ENCODE measurements at regions not wholly inside any gene's neighbourhood (a gene's known extent, or its start where the extent isn't known, plus 50 kb on each side); places are given as distances from the start of the nearest gene placed in this dataset.

DNA sequence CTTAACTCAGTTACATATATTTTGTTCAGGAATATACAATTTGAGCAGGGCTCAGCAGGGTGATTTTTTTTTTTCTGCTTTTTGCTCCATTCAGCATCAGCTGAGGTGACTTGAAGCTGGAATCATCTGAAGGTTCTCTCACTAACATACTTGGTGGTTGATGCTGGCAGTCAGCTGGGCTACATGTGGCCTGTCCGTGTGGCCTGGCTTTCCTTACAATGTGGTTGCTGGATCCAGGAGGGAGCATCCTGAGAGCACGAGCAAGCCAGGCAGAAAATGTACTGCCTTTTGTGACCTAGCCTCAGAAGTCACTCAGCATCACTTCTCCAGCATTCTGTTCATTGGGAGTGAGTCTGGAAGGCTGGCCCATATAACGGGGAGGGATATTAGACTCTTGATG is 151.6 kb upstream of the E2F8 start:
- H3K4me3 Mint-ChIP-seq: no peak overlapping the region
- DNase-seq (no peak), ATAC-seq (no peak)
- no peaks in the 10 kb centered on the region for H3K9me3 Mint-ChIP-seq
- no peaks in the 10 kb centered on the region for H3K36me3 Mint-ChIP-seq (ENCODE audit: low read depth)
- H3K27me3 Mint-ChIP-seq: peaks cover 13% of the 10 kb centered on the region
- H3K4me1 Mint-ChIP-seq: peaks cover 4% of the 10 kb centered on the region
- H3K27ac Mint-ChIP-seq: no peak overlapping the region

DNA sequence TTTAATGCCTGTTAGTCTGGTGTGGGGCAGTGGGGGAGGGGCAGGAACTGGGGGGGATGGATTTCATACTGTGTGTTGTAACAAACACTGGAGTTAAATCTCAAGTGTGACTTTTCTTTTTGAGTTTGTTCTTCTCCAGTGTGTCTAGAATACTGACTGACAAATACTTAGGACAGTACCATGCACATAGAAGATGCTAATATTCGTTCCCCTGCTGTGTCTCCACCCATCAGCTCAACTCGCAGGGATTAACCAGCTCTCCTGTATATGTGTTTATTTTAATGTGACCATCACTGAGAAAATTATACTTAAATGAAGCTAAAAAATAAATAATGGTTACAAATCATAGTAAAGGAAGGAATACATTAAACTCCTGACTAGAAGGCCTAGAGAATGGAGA is 150.9 kb upstream of the E2F8 start:
- H3K36me3 Mint-ChIP-seq (ENCODE audit: low read depth): no peaks in the 10 kb centered on the region
- ATAC-seq (no peak), DNase-seq (no peak)
- H3K27me3 Mint-ChIP-seq: peaks cover 13% of the 10 kb centered on the region
- no peaks in the 10 kb centered on the region for H3K9me3 Mint-ChIP-seq
- H3K4me1 Mint-ChIP-seq: peaks cover 4% of the 10 kb centered on the region
- no peak overlapping the region for H3K27ac Mint-ChIP-seq
- no peak overlapping the region for H3K4me3 Mint-ChIP-seq

- DNase-seq (no peak), ATAC-seq (no peak)
- Mint-ChIP-seq H3K4me3 (no peak overlapping the region), H3K36me3 (ENCODE audit: low read depth) (no peaks in the 10 kb centered on the region), H3K4me1 (peaks cover 4% of the 10 kb centered on the region), H3K9me3 (no peaks in the 10 kb centered on the region), H3K27me3 (peaks cover 13% of the 10 kb centered on the region), H3K27ac (no peak overlapping the region)
Measured at GRCh38 chr11:19391026-19391425, 150.3 kb upstream of the E2F8 start.

DNA sequence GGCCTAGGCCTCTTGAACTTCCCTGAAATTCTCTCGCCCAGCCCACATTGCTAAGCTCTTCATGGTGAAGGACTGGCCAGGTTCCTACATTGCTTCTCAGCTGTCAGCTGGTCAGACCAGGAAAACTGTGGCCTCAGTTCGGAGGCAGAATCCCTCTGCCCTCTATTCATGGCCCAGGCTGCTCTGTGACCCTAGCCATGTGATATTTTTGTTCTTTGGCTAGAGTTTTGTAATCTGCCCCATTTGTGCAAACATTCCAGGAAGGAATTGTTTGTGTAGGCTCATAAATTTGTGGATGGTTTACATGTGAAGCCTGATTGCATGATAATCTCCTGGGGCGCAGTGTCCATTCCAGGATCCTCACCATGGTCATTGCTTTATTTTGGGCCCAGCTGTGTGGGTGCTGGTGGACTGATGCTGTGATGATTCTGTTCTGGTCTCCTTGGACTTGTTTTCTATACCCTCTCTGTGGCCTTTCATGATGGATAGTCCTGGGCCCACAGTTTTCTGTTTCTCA is 149.1 kb upstream of the E2F8 start:
- DNase-seq (no peak), ATAC-seq (no peak)
- H3K4me1 Mint-ChIP-seq: peaks cover 4% of the 10 kb centered on the region
- no peak overlapping the region for H3K27ac Mint-ChIP-seq
- no peaks in the 10 kb centered on the region for H3K36me3 Mint-ChIP-seq (ENCODE audit: low read depth)
- H3K4me3 Mint-ChIP-seq: no peak overlapping the region
- H3K9me3 Mint-ChIP-seq: no peaks in the 10 kb centered on the region
- peaks cover 13% of the 10 kb centered on the region for H3K27me3 Mint-ChIP-seq

- ATAC-seq: no peak
- Mint-ChIP-seq H3K27me3 (peaks cover 15% of the 10 kb centered on the region), H3K4me1 (no peaks in the 10 kb centered on the region), H3K4me3 (no peak overlapping the region), H3K27ac (no peak overlapping the region), H3K9me3 (no peaks in the 10 kb centered on the region), H3K36me3 (ENCODE audit: low read depth) (no peaks in the 10 kb centered on the region)
- no peak for DNase-seq
Measured at GRCh38 chr11:19382131-19382611, 141.4 kb upstream of the E2F8 start.

GRCh38 chr11:19380375-19380774 is 139.6 kb upstream of the E2F8 start:
- Mint-ChIP-seq H3K27ac (no peak overlapping the region), H3K9me3 (no peaks in the 10 kb centered on the region), H3K27me3 (peaks cover 16% of the 10 kb centered on the region), H3K36me3 (ENCODE audit: low read depth) (no peaks in the 10 kb centered on the region), H3K4me1 (no peaks in the 10 kb centered on the region), H3K4me3 (no peak overlapping the region)
- DNase-seq (no peak), ATAC-seq (no peak)

GRCh38 chr11:19379465-19379864 is 138.7 kb upstream of the E2F8 start:
- ATAC-seq (no peak), DNase-seq (no peak)
- no peaks in the 10 kb centered on the region for H3K36me3 Mint-ChIP-seq (ENCODE audit: low read depth)
- H3K4me1 Mint-ChIP-seq: no peaks in the 10 kb centered on the region
- H3K27ac Mint-ChIP-seq: no peak overlapping the region
- H3K4me3 Mint-ChIP-seq: no peak overlapping the region
- H3K27me3 Mint-ChIP-seq: peaks cover 18% of the 10 kb centered on the region
- no peaks in the 10 kb centered on the region for H3K9me3 Mint-ChIP-seq

DNA sequence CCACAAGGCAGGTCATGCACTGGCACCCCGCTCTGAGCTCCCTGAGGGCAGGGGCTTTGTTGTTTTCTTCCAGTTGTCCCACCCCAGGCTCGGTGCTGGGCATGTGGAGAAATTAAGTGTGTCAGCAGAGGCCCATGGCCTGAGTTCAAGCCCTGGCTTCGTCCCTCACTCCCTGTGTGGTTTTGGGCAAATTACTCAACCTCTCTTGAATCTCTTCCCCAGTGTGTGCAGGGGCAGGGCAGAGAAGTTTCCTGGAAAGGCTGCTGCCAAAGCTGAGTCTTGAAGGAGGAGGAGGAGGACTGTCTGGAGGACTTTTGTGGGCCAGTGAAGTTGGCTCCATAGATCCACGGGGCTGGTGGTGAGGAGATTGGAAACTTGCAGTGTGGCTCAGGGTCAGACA is 138.1 kb upstream of the E2F8 start:
- no peaks in the 10 kb centered on the region for H3K36me3 Mint-ChIP-seq (ENCODE audit: low read depth)
- H3K4me3 Mint-ChIP-seq: no peak overlapping the region
- DNase-seq (no peak), ATAC-seq (no peak)
- no peaks in the 10 kb centered on the region for H3K9me3 Mint-ChIP-seq
- H3K4me1 Mint-ChIP-seq: no peaks in the 10 kb centered on the region
- peaks cover 18% of the 10 kb centered on the region for H3K27me3 Mint-ChIP-seq
- no peak overlapping the region for H3K27ac Mint-ChIP-seq

- no peak for DNase-seq
- H3K4me1 Mint-ChIP-seq: no peaks in the 10 kb centered on the region
- peaks cover 24% of the 10 kb centered on the region for H3K27me3 Mint-ChIP-seq
- no peaks in the 10 kb centered on the region for H3K9me3 Mint-ChIP-seq
- no peak overlapping the region for H3K4me3 Mint-ChIP-seq
- no peaks in the 10 kb centered on the region for H3K36me3 Mint-ChIP-seq (ENCODE audit: low read depth)
- ATAC-seq: no peak
- H3K27ac Mint-ChIP-seq: no peak overlapping the region
Measured at GRCh38 chr11:19377881-19378280, 137.1 kb upstream of the E2F8 start.

- DNase-seq (no peak), ATAC-seq (no peak)
- no peaks in the 10 kb centered on the region for H3K36me3 Mint-ChIP-seq (ENCODE audit: low read depth)
- no peak overlapping the region for H3K27ac Mint-ChIP-seq
- no peaks in the 10 kb centered on the region for H3K9me3 Mint-ChIP-seq
- H3K27me3 Mint-ChIP-seq: peaks cover 18% of the 10 kb centered on the region
- no peak overlapping the region for H3K4me3 Mint-ChIP-seq
- H3K4me1 Mint-ChIP-seq: no peaks in the 10 kb centered on the region
Measured at GRCh38 chr11:19375440-19375839, 134.7 kb upstream of the E2F8 start.

- Mint-ChIP-seq H3K36me3 (ENCODE audit: low read depth) (no peaks in the 10 kb centered on the region), H3K4me3 (no peak overlapping the region), H3K27me3 (peaks cover 17% of the 10 kb centered on the region), H3K9me3 (no peaks in the 10 kb centered on the region), H3K27ac (no peak overlapping the region), H3K4me1 (no peaks in the 10 kb centered on the region)
- no peak for DNase-seq
- no peak for ATAC-seq
Measured at GRCh38 chr11:19374151-19374569, 133.4 kb upstream of the E2F8 start.

GRCh38 chr11:19372381-19372780 is 131.6 kb upstream of the E2F8 start:
- ATAC-seq: no peak
- H3K9me3 Mint-ChIP-seq: no peaks in the 10 kb centered on the region
- no peaks in the 10 kb centered on the region for H3K36me3 Mint-ChIP-seq (ENCODE audit: low read depth)
- peaks cover 13% of the 10 kb centered on the region for H3K27me3 Mint-ChIP-seq
- no peak overlapping the region for H3K27ac Mint-ChIP-seq
- no peaks in the 10 kb centered on the region for H3K4me1 Mint-ChIP-seq
- DNase-seq: no peak
- H3K4me3 Mint-ChIP-seq: no peak overlapping the region

DNA sequence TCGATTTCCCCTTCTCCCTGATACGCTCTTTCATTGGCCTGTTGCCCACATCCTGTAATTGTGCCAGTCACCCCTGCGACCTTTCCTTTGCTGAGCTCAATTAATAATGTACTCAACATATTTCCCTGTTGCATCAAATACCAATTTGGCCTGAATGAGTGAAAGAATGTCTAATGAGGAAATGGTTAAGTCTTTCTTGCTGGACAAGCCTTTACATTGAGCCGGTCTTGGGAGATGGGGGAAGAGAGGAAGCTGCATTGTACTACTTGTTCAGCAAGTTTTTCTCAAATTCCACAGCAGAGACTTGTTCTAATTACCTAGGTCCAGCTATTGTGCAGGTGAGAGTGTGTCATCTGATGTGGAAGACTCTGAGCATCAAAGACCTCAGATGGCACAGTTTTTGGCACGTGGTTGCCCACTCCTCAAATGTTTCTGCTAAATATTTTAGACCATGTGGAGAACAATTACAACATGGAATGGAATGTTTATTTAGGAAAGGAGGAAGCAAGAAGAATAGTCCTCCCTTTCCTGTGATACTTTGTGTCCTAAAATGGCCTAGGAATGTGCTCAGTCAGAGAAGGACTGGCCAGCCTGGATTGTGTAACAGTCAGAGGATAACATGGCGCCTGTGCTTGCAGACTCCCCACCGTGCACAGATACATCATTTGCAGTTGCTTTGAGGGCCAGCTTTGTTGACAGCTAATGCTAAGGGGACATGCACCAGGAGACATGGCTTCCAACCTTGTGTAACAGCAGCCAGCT is 129.5 kb upstream of the E2F8 start:
- H3K4me1 Mint-ChIP-seq: no peaks in the 10 kb centered on the region
- H3K9me3 Mint-ChIP-seq: no peaks in the 10 kb centered on the region
- H3K36me3 Mint-ChIP-seq (ENCODE audit: low read depth): no peaks in the 10 kb centered on the region
- H3K4me3 Mint-ChIP-seq: no peak overlapping the region
- DNase-seq: no peak
- H3K27me3 Mint-ChIP-seq: peaks cover 11% of the 10 kb centered on the region
- no peak overlapping the region for H3K27ac Mint-ChIP-seq
- no peak for ATAC-seq

- Mint-ChIP-seq H3K4me3 (no peak overlapping the region), H3K9me3 (no peaks in the 10 kb centered on the region), H3K4me1 (no peaks in the 10 kb centered on the region), H3K27me3 (peaks cover 10% of the 10 kb centered on the region), H3K27ac (no peak overlapping the region), H3K36me3 (ENCODE audit: low read depth) (no peaks in the 10 kb centered on the region)
- DNase-seq (no peak), ATAC-seq (no peak)
Measured at GRCh38 chr11:19368726-19369375, 128.1 kb upstream of the E2F8 start.

- H3K27ac Mint-ChIP-seq: no peak overlapping the region
- no peak for ATAC-seq
- H3K4me1 Mint-ChIP-seq: no peaks in the 10 kb centered on the region
- no peaks in the 10 kb centered on the region for H3K9me3 Mint-ChIP-seq
- DNase-seq: no peak
- no peaks in the 10 kb centered on the region for H3K36me3 Mint-ChIP-seq (ENCODE audit: low read depth)
- no peak overlapping the region for H3K4me3 Mint-ChIP-seq
- H3K27me3 Mint-ChIP-seq: peaks cover 7% of the 10 kb centered on the region
Measured at GRCh38 chr11:19366992-19367709, 126.4 kb upstream of the E2F8 start.
